HG03354 (cell line): ENCODE measurements at regions not wholly inside any gene's neighbourhood (a gene's known extent, or its start where the extent isn't known, plus 50 kb on each side); places are given as distances from the start of the nearest gene placed in this dataset.
A peak's percentile ranks its signal among the peaks of the same experiment; 100 is the strongest.
"Not testable (repeated sequence)": the region's sequence is repeated elsewhere in the genome, so short reads cannot be mapped to it uniquely, and the experiment has no call there.

Experiments used
- ATAC-seq: cut with Tn5 transposase; IDR thresholded peaks from one replicate; pipeline ENCODE4 v1.9.1; 2021; ENCODE audit warnings: mild to moderate bottlenecking; ENCODE audit not compliant: unreplicated experiment, poor library complexity, severe bottlenecking

GRCh38 chr7:90007001-90007654 lies 147.1 kb upstream of the STEAP1 start:
- no peak for ATAC-seq

- no peak for ATAC-seq
Measured at GRCh38 chr7:90007831-90008230, 146.4 kb upstream of the STEAP1 start.

- ATAC-seq, result no peak
Measured at GRCh38 chr7:90022213-90022612, 132.1 kb upstream of the STEAP1 start.

- ATAC-seq, result peak; percentile 52
Measured at GRCh38 chr7:90025771-90026170, 128.5 kb upstream of the STEAP1 start.

- ATAC-seq, result no peak
Measured at GRCh38 chr7:90033850-90034249, 120.4 kb upstream of the STEAP1 start.

- ATAC-seq, result no peak
Measured at GRCh38 chr7:90053094-90053493, 101.2 kb upstream of the STEAP1 start.

GRCh38 chr7:90061077-90061476 lies 93.2 kb upstream of the STEAP1 start:
- ATAC-seq, result no peak

- no peak for ATAC-seq
Measured at GRCh38 chr7:90064370-90064769, 89.9 kb upstream of the STEAP1 start.

- no peak for ATAC-seq
Measured at GRCh38 chr7:90067171-90067570, 87.1 kb upstream of the STEAP1 start.

- ATAC-seq, result not testable (repeated sequence)
Measured at GRCh38 chr7:90070238-90070637, 84.0 kb upstream of the STEAP1 start.

GRCh38 chr7:90078921-90079320 lies 75.3 kb upstream of the STEAP1 start:
- ATAC-seq, result no peak

- no peak for ATAC-seq
Measured at GRCh38 chr7:90081621-90082020, 72.6 kb upstream of the STEAP1 start.

GRCh38 chr7:90092506-90092905 lies 61.8 kb upstream of the STEAP1 start:
- no peak for ATAC-seq

- ATAC-seq, result no peak
Measured at GRCh38 chr7:90094030-90094429, 60.2 kb upstream of the STEAP1 start.
